ENCODE measurements at regions not wholly inside any gene's neighbourhood (a gene's known extent, or its start where the extent isn't known, plus 50 kb on each side); places are given as distances from the start of the nearest gene placed in this dataset.

- DNase-seq: peak; percentile 19
Observed at GRCh38 chr16:73232555-73233328, 184.8 kb upstream of the ZFHX3 start.

GRCh38 chr16:73231944-73232554 is 184.1 kb upstream of the ZFHX3 start:
- no peak for DNase-seq

GRCh38 chr16:73231379-73231778 is 183.5 kb upstream of the ZFHX3 start:
- DNase-seq: no peak

- no peak for DNase-seq
Observed at GRCh38 chr16:73230651-73231050, 182.7 kb upstream of the ZFHX3 start.

- no peak for DNase-seq
Observed at GRCh38 chr16:73228649-73229048, 180.7 kb upstream of the ZFHX3 start.

- DNase-seq: no peak
Observed at GRCh38 chr16:73226675-73227074, 178.7 kb upstream of the ZFHX3 start.

GRCh38 chr16:73225983-73226382 is 178.1 kb upstream of the ZFHX3 start:
- DNase-seq: no peak

GRCh38 chr16:73220836-73221235 is 172.9 kb upstream of the ZFHX3 start:
- no peak for DNase-seq

GRCh38 chr16:73219176-73219575 is 171.2 kb upstream of the ZFHX3 start:
- DNase-seq: no peak

- no peak for DNase-seq
Observed at GRCh38 chr16:73217654-73218053, 169.7 kb upstream of the ZFHX3 start.

GRCh38 chr16:73216932-73217331 is 169.0 kb upstream of the ZFHX3 start:
- DNase-seq: no peak

- no peak for DNase-seq
Observed at GRCh38 chr16:73215678-73216377, 167.9 kb upstream of the ZFHX3 start.

GRCh38 chr16:73214825-73215677 is 167.1 kb upstream of the ZFHX3 start:
- no peak for DNase-seq

- DNase-seq: no peak
Observed at GRCh38 chr16:73213732-73214455, 166.0 kb upstream of the ZFHX3 start.

- no peak for DNase-seq
Observed at GRCh38 chr16:73212431-73212830, 164.5 kb upstream of the ZFHX3 start.

- no peak for DNase-seq
Observed at GRCh38 chr16:73210686-73211085, 162.8 kb upstream of the ZFHX3 start.

GRCh38 chr16:73210084-73210483 is 162.2 kb upstream of the ZFHX3 start:
- no peak for DNase-seq

- DNase-seq: no peak
Observed at GRCh38 chr16:73209190-73209589, 161.3 kb upstream of the ZFHX3 start.

GRCh38 chr16:73206151-73206707 is 158.3 kb upstream of the ZFHX3 start:
- no peak for DNase-seq

GRCh38 chr16:73205153-73205886 is 157.4 kb upstream of the ZFHX3 start:
- no peak for DNase-seq
